Keratinocyte (primary cell): ENCODE measurements at regions not wholly inside any gene's neighbourhood (a gene's known extent, or its start where the extent isn't known, plus 50 kb on each side); places are given as distances from the start of the nearest gene placed in this dataset.

Experiments used
- DNase-seq: peaks from one replicate; pipeline ENCODE4 v3.0.0-alpha.2; 2011; ENCODE audit warnings: low read depth, missing footprints, low spot score
- FAIRE-seq: peaks from 2 replicates; lab custom pipeline; 2011; peaks lifted over from hg19 to GRCh38; lab: Jason Lieb, UNC
- H2AFZ ChIP-seq: 2 replicates; pipeline ENCODE4 v1.6.0; 2012; ENCODE audit warnings: low read length, control low read depth, inconsistent platforms; ENCODE audit not compliant: control insufficient read depth
- H3K27ac ChIP-seq: 2 replicates; pipeline ENCODE4 v1.5.1; 2011; ENCODE audit warnings: low read length; ENCODE audit not compliant: control insufficient read depth, insufficient read depth
- H3K27me3 ChIP-seq: 3 replicates; pipeline ENCODE4 v1.6.0; 2011; ENCODE audit warnings: low read length; ENCODE audit not compliant: control insufficient read depth, insufficient read depth; ENCODE audit errors: extremely low read depth
- H3K36me3 ChIP-seq, 2 experiments: 2 replicates in 1 of 2; 3 replicates in 1 of 2; pipeline ENCODE4 v1.5.1; 2011; ENCODE audit warnings: low read length in 2 of 2, mild to moderate bottlenecking in 1 of 2; ENCODE audit not compliant: control insufficient read depth in 2 of 2, insufficient read depth in 2 of 2; ENCODE audit errors: extremely low read depth in 1 of 2
- H3K4me1 ChIP-seq: 3 replicates; pipeline ENCODE4 v1.5.1; 2011; ENCODE audit warnings: low read length; ENCODE audit not compliant: control insufficient read depth, insufficient read depth; ENCODE audit errors: extremely low read depth
- H3K4me2 ChIP-seq: 3 replicates; pipeline ENCODE4 v1.6.0; 2011; ENCODE audit warnings: low read depth, low read length; ENCODE audit not compliant: control insufficient read depth, insufficient read depth; ENCODE audit errors: extremely low read depth
- H3K4me3 ChIP-seq, 3 experiments: fragments of 200-600 bp in 1 of 3; sonication (generic) in 1 of 3; 2 replicates in 2 of 3; 3 replicates in 1 of 3; pipeline ENCODE4 v1.5.1; 2011 to 2016; ENCODE audit warnings: low read length in 3 of 3, mild to moderate bottlenecking in 3 of 3, control low read depth in 2 of 3, inconsistent platforms in 1 of 3, low read depth in 1 of 3, mixed read lengths in 1 of 3, mixed run types in 1 of 3, moderate library complexity in 1 of 3; ENCODE audit not compliant: control insufficient read depth in 2 of 3, insufficient read depth in 2 of 3; ENCODE audit errors: extremely low read depth in 1 of 3
- H3K79me2 ChIP-seq: 2 replicates; pipeline ENCODE4 v1.6.0; 2012; ENCODE audit warnings: low read length; ENCODE audit not compliant: control insufficient read depth, insufficient read depth
- H3K9ac ChIP-seq: 3 replicates; pipeline ENCODE4 v1.6.0; 2011; ENCODE audit warnings: low read length; ENCODE audit not compliant: control insufficient read depth, insufficient read depth; ENCODE audit errors: extremely low read depth
- H3K9me1 ChIP-seq: 3 replicates; pipeline ENCODE4 v1.6.0; 2011; ENCODE audit warnings: low read length; ENCODE audit not compliant: control insufficient read depth, insufficient read depth; ENCODE audit errors: extremely low read depth
- H3K9me3 ChIP-seq: 2 replicates; pipeline ENCODE4 v1.5.1; 2012; ENCODE audit warnings: low read depth, low read length; ENCODE audit not compliant: control insufficient read depth
- H4K20me1 ChIP-seq: 3 replicates; pipeline ENCODE4 v1.6.0; 2011; ENCODE audit warnings: low read length; ENCODE audit not compliant: control insufficient read depth, insufficient read depth; ENCODE audit errors: extremely low read depth
- EZH2 ChIP-seq: IDR thresholded peaks from one replicate; pipeline ENCODE4 v1.6.1; 2012; ENCODE audit warnings: inconsistent platforms, mild to moderate bottlenecking, low read length, moderate library complexity
- dilution Hi-C: fragments of 300-500 bp; cut with MboI; formaldehyde crosslinking; loops from one replicate; pipeline ENCODE4 v1.7.0; 2020; ENCODE audit warnings: low sequenced_read_pairs; ENCODE audit not compliant: extremely low pct_ligation_motif_present
- TF ChIP-seq, protein P1 (sequence below), 3 experiments: IDR thresholded peaks in 1 of 3; conservative IDR thresholded peaks in 1 of 3; optimal IDR thresholded peaks in 1 of 3; 2 replicates in 2 of 3; 3 replicates in 1 of 3; pipeline versions ENCODE3 to v1.5.1; 2011; ENCODE audit warnings: low read length in 3 of 3, mild to moderate bottlenecking in 3 of 3, moderate library complexity in 2 of 3, control low read depth in 1 of 3, inconsistent platforms in 1 of 3; ENCODE audit not compliant: insufficient read depth in 2 of 3; ENCODE audit errors: extremely low read depth in 1 of 3

- no peak for TF ChIP-seq EZH2
- TF ChIP-seq, protein P1, sequence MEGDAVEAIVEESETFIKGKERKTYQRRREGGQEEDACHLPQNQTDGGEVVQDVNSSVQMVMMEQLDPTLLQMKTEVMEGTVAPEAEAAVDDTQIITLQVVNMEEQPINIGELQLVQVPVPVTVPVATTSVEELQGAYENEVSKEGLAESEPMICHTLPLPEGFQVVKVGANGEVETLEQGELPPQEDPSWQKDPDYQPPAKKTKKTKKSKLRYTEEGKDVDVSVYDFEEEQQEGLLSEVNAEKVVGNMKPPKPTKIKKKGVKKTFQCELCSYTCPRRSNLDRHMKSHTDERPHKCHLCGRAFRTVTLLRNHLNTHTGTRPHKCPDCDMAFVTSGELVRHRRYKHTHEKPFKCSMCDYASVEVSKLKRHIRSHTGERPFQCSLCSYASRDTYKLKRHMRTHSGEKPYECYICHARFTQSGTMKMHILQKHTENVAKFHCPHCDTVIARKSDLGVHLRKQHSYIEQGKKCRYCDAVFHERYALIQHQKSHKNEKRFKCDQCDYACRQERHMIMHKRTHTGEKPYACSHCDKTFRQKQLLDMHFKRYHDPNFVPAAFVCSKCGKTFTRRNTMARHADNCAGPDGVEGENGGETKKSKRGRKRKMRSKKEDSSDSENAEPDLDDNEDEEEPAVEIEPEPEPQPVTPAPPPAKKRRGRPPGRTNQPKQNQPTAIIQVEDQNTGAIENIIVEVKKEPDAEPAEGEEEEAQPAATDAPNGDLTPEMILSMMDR (optimal IDR thresholded peaks at IDR 0.05 in 1 of 3, IDR thresholded peaks at IDR 0.05 in 1 of 3, conservative IDR thresholded peaks at IDR 0.05 in 1 of 3; ENCODE audit: extremely low read depth in 1 of 3, insufficient read depth in 2 of 3, low read length in 3 of 3): no peak
- no peaks in the 10 kb centered on the region for H3K4me1 ChIP-seq
- peaks cover 4% of the 10 kb centered on the region for H3K27me3 ChIP-seq
- no peak for FAIRE-seq
- dilution Hi-C loops: no loop called here
- H3K79me2 ChIP-seq: no peaks in the 10 kb centered on the region
- H3K9ac ChIP-seq: no peak overlapping the region
- H2AFZ ChIP-seq: no peak overlapping the region
- no peaks in the 10 kb centered on the region for H3K36me3 ChIP-seq
- no peaks in the 10 kb centered on the region for H4K20me1 ChIP-seq
- no peak overlapping the region for H3K4me3 ChIP-seq
- no peak overlapping the region for H3K27ac ChIP-seq
- H3K4me2 ChIP-seq: no peak overlapping the region
- DNase-seq: no peak
- no peaks in the 10 kb centered on the region for H3K9me1 ChIP-seq
- peaks cover 2% of the 10 kb centered on the region for H3K9me3 ChIP-seq
Observed at GRCh38 chr7:1313613-1314012, 80.9 kb downstream of the UNCX start.

DNA sequence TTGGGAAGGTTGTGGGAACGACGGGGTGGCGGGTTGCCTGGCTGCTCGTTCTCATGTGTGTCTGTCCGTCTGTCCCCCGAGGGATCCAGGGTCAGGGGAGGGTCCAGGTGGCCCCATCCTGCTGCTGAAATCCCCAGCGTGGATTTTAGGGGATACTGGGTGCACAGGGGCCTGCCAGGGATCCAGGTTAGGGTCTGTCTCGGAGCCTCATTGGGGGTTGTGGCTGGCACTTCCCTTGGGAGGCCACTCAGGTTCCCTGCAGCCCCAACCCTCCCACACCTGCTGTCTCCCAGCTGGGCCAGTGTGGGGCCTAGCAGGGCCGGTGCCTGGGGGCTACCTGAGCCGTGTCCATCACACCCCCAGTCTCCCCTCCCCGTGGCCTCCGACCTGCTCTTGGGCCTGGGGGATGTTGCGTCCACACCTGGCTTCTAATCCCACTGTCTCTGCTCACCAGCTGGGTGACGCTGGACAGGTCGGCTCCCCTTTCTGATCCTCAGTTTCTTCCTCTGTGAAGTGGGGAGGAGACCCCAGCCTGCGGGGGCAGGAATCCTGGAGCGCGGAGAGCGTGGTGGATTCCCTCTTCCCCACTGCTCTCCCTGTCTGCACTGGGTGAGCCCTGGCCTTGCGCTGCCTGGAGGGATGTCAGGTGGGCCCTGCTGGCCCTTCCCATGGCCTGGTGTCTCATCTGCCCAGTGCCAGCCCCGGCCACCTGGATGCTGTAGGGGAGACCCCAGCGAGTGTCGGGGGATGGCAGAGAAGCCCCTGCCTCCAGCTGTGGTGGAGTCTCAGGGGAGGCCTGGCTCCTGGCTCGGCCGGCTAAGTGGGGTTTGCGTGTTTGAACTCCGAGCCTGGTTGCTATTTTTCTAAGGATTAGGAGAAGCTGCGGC lies 81.6 kb downstream of the UNCX start:
- H3K9ac ChIP-seq: no peak overlapping the region
- dilution Hi-C loops: no loop called here
- TF ChIP-seq, protein P1 (optimal IDR thresholded peaks at IDR 0.05 in 1 of 3, IDR thresholded peaks at IDR 0.05 in 1 of 3, conservative IDR thresholded peaks at IDR 0.05 in 1 of 3; ENCODE audit: extremely low read depth in 1 of 3, insufficient read depth in 2 of 3, low read length in 3 of 3): no peak
- no peak for TF ChIP-seq EZH2
- peaks cover 4% of the 10 kb centered on the region for H3K27me3 ChIP-seq
- no peaks in the 10 kb centered on the region for H3K4me1 ChIP-seq
- no peaks in the 10 kb centered on the region for H3K79me2 ChIP-seq
- H3K9me3 ChIP-seq: peaks cover under 1% of the 10 kb centered on the region
- H3K36me3 ChIP-seq: no peaks in the 10 kb centered on the region
- no peak overlapping the region for H3K4me3 ChIP-seq
- FAIRE-seq (no peak), DNase-seq (no peak)
- no peak overlapping the region for H2AFZ ChIP-seq
- H3K27ac ChIP-seq: no peak overlapping the region
- H4K20me1 ChIP-seq: no peaks in the 10 kb centered on the region
- H3K4me2 ChIP-seq: no peak overlapping the region
- H3K9me1 ChIP-seq: no peaks in the 10 kb centered on the region
